Memory B cell (primary cell): ENCODE measurements at regions not wholly inside any gene's neighbourhood (a gene's known extent, or its start where the extent isn't known, plus 50 kb on each side); places are given as distances from the start of the nearest gene placed in this dataset.

ENCODE experiments used
- ATAC-seq: fragments of 150-1000 bp; cut with Tn5 transposase; 2 replicates; pipeline ENCODE4 v1.10.0; 2021; ENCODE audit warnings: low read depth, mild to moderate bottlenecking, moderate library complexity
- DNase-seq, 2 donors: peaks; one replicate each; pipeline ENCODE4 v3.0.0; 2022; ENCODE audit warnings: low spot score in 2 of 2
- H3K27ac Mint-ChIP-seq: one replicate; pipeline ENCODE4 v1.8.0; 2022; ENCODE audit warnings: mild to moderate bottlenecking, moderate library complexity, mixed read lengths
- H3K27me3 Mint-ChIP-seq: one replicate; pipeline ENCODE4 v1.8.0; 2022; ENCODE audit warnings: mixed read lengths
- H3K36me3 Mint-ChIP-seq: one replicate; pipeline ENCODE4 v1.8.0; 2022; ENCODE audit warnings: mild to moderate bottlenecking, mixed read lengths
- H3K4me1 Mint-ChIP-seq: one replicate; pipeline ENCODE4 v1.8.0; 2022; ENCODE audit warnings: mixed read lengths
- H3K4me3 Mint-ChIP-seq: one replicate; pipeline ENCODE4 v1.8.0; 2022; ENCODE audit warnings: mild to moderate bottlenecking, moderate library complexity, mixed read lengths
- H3K9me3 Mint-ChIP-seq: one replicate; pipeline ENCODE4 v1.8.0; 2022; ENCODE audit warnings: mixed read lengths

- DNase-seq (no peak), ATAC-seq (no peak)
- Mint-ChIP-seq H3K4me3 (no peak overlapping the region), H3K36me3 (no peaks in the 10 kb centered on the region), H3K27ac (no peak overlapping the region), H3K4me1 (no peaks in the 10 kb centered on the region), H3K27me3 (no peaks in the 10 kb centered on the region), H3K9me3 (peaks cover 3% of the 10 kb centered on the region)
Measured at GRCh38 chr16:73846356-73846755, 450.3 kb upstream of the PSMD7 start.

- Mint-ChIP-seq H3K9me3 (peaks cover 3% of the 10 kb centered on the region), H3K27ac (no peak overlapping the region), H3K4me1 (no peaks in the 10 kb centered on the region), H3K4me3 (no peak overlapping the region), H3K36me3 (no peaks in the 10 kb centered on the region), H3K27me3 (no peaks in the 10 kb centered on the region)
- no peak for DNase-seq
- no peak for ATAC-seq
Measured at GRCh38 chr16:73846007-73846330, 450.6 kb upstream of the PSMD7 start.

- ATAC-seq (no peak), DNase-seq (no peak)
- Mint-ChIP-seq H3K4me1 (no peaks in the 10 kb centered on the region), H3K36me3 (no peaks in the 10 kb centered on the region), H3K27ac (no peak overlapping the region), H3K4me3 (no peak overlapping the region), H3K9me3 (peaks cover 3% of the 10 kb centered on the region), H3K27me3 (no peaks in the 10 kb centered on the region)
Measured at GRCh38 chr16:73845238-73846006, 451.2 kb upstream of the PSMD7 start.

- no peaks in the 10 kb centered on the region for H3K4me1 Mint-ChIP-seq
- no peak for DNase-seq
- no peak overlapping the region for H3K4me3 Mint-ChIP-seq
- no peak overlapping the region for H3K27ac Mint-ChIP-seq
- H3K36me3 Mint-ChIP-seq = no peaks in the 10 kb centered on the region
- no peaks in the 10 kb centered on the region for H3K27me3 Mint-ChIP-seq
- ATAC-seq = no peak
- peaks cover 6% of the 10 kb centered on the region for H3K9me3 Mint-ChIP-seq
Measured at GRCh38 chr16:73840728-73841127, 455.9 kb upstream of the PSMD7 start.

- H3K9me3 Mint-ChIP-seq = peaks cover 2% of the 10 kb centered on the region
- no peak overlapping the region for H3K27ac Mint-ChIP-seq
- no peaks in the 10 kb centered on the region for H3K4me1 Mint-ChIP-seq
- H3K36me3 Mint-ChIP-seq = no peaks in the 10 kb centered on the region
- H3K27me3 Mint-ChIP-seq = no peaks in the 10 kb centered on the region
- DNase-seq (no peak), ATAC-seq (no peak)
- H3K4me3 Mint-ChIP-seq = no peak overlapping the region
Measured at GRCh38 chr16:73831220-73831619, 465.4 kb upstream of the PSMD7 start.

- H3K36me3 Mint-ChIP-seq = no peaks in the 10 kb centered on the region
- no peak for DNase-seq
- H3K4me1 Mint-ChIP-seq = no peaks in the 10 kb centered on the region
- no peak overlapping the region for H3K4me3 Mint-ChIP-seq
- no peak for ATAC-seq
- peaks cover 2% of the 10 kb centered on the region for H3K9me3 Mint-ChIP-seq
- H3K27ac Mint-ChIP-seq = no peak overlapping the region
- no peaks in the 10 kb centered on the region for H3K27me3 Mint-ChIP-seq
Measured at GRCh38 chr16:73823205-73823849, 473.3 kb upstream of the PSMD7 start.

GRCh38 chr16:73817526-73818324 lies 478.9 kb upstream of the PSMD7 start:
- no peaks in the 10 kb centered on the region for H3K4me1 Mint-ChIP-seq
- H3K27ac Mint-ChIP-seq = no peak overlapping the region
- no peak for ATAC-seq
- H3K27me3 Mint-ChIP-seq = no peaks in the 10 kb centered on the region
- no peaks in the 10 kb centered on the region for H3K9me3 Mint-ChIP-seq
- no peaks in the 10 kb centered on the region for H3K36me3 Mint-ChIP-seq
- no peak overlapping the region for H3K4me3 Mint-ChIP-seq
- DNase-seq = no peak

GRCh38 chr16:73813527-73813926 lies 483.1 kb upstream of the PSMD7 start:
- DNase-seq = no peak
- Mint-ChIP-seq H3K4me1 (no peaks in the 10 kb centered on the region), H3K27ac (no peak overlapping the region), H3K27me3 (peaks cover 1% of the 10 kb centered on the region), H3K36me3 (no peaks in the 10 kb centered on the region), H3K9me3 (peaks cover 3% of the 10 kb centered on the region), H3K4me3 (no peak overlapping the region)
- ATAC-seq = no peak

GRCh38 chr16:73804456-73804855 lies 492.2 kb upstream of the PSMD7 start:
- Mint-ChIP-seq H3K9me3 (peaks cover 2% of the 10 kb centered on the region), H3K4me3 (no peak overlapping the region), H3K36me3 (no peaks in the 10 kb centered on the region), H3K4me1 (no peaks in the 10 kb centered on the region), H3K27me3 (peaks cover 1% of the 10 kb centered on the region), H3K27ac (no peak overlapping the region)
- DNase-seq (no peak), ATAC-seq (no peak)

GRCh38 chr16:73798471-73798870 lies 498.1 kb upstream of the PSMD7 start:
- Mint-ChIP-seq H3K9me3 (no peaks in the 10 kb centered on the region), H3K27me3 (peaks cover 1% of the 10 kb centered on the region), H3K4me1 (no peaks in the 10 kb centered on the region), H3K4me3 (no peak overlapping the region), H3K36me3 (no peaks in the 10 kb centered on the region), H3K27ac (no peak overlapping the region)
- no peak for DNase-seq
- no peak for ATAC-seq

GRCh38 chr16:73797115-73797514 lies 499.5 kb upstream of the PSMD7 start:
- Mint-ChIP-seq H3K4me3 (no peak overlapping the region), H3K36me3 (no peaks in the 10 kb centered on the region), H3K27ac (no peak overlapping the region), H3K9me3 (no peaks in the 10 kb centered on the region), H3K27me3 (peaks cover 1% of the 10 kb centered on the region), H3K4me1 (no peaks in the 10 kb centered on the region)
- no peak for DNase-seq
- no peak for ATAC-seq

- no peak overlapping the region for H3K27ac Mint-ChIP-seq
- DNase-seq (no peak), ATAC-seq (no peak)
- H3K27me3 Mint-ChIP-seq = peaks cover 1% of the 10 kb centered on the region
- H3K4me3 Mint-ChIP-seq = no peak overlapping the region
- no peaks in the 10 kb centered on the region for H3K4me1 Mint-ChIP-seq
- H3K36me3 Mint-ChIP-seq = no peaks in the 10 kb centered on the region
- H3K9me3 Mint-ChIP-seq = no peaks in the 10 kb centered on the region
Measured at GRCh38 chr16:73796241-73796640, 500.4 kb upstream of the PSMD7 start.

- Mint-ChIP-seq H3K4me3 (no peak overlapping the region), H3K9me3 (no peaks in the 10 kb centered on the region), H3K36me3 (no peaks in the 10 kb centered on the region), H3K27me3 (peaks cover 1% of the 10 kb centered on the region), H3K4me1 (no peaks in the 10 kb centered on the region), H3K27ac (no peak overlapping the region)
- ATAC-seq (no peak), DNase-seq (no peak)
Measured at GRCh38 chr16:73794994-73795393, 501.6 kb upstream of the PSMD7 start.

- Mint-ChIP-seq H3K27ac (no peak overlapping the region), H3K36me3 (no peaks in the 10 kb centered on the region), H3K4me3 (no peak overlapping the region), H3K4me1 (no peaks in the 10 kb centered on the region), H3K27me3 (no peaks in the 10 kb centered on the region), H3K9me3 (no peaks in the 10 kb centered on the region)
- ATAC-seq = no peak
- no peak for DNase-seq
Measured at GRCh38 chr16:73793871-73794437, 502.7 kb upstream of the PSMD7 start.
